ENCODE measurements at regions not wholly inside any gene's neighbourhood (a gene's known extent, or its start where the extent isn't known, plus 50 kb on each side); places are given as distances from the start of the nearest gene placed in this dataset.
"Not testable (repeated sequence)": the region's sequence is repeated elsewhere in the genome, so short reads cannot be mapped to it uniquely, and the experiment has no call there.

DNA sequence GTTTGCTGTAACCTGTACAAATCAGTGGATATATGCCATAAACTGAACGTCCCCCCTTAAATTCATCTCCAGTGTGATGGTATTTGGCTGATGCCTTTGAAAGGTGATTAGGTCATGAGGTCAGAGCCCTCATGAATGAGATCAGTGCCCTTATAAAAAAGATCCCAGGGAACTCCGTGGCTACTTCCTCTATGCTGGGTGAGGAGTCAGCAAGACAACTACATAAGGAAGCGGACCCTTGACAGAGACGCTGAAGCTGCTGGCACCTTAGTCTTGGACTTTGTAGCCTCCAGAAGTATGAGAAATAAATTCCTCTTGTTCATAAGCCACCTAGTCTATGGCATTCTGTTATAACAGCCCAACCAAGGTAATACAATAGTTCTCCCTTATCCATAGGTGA, 215.1 kb upstream of the ZNF608 start:
- no peak for TF ChIP-seq POLR2A (IDR thresholded peaks at IDR 0.05)
- TF ChIP-seq, protein P1, sequence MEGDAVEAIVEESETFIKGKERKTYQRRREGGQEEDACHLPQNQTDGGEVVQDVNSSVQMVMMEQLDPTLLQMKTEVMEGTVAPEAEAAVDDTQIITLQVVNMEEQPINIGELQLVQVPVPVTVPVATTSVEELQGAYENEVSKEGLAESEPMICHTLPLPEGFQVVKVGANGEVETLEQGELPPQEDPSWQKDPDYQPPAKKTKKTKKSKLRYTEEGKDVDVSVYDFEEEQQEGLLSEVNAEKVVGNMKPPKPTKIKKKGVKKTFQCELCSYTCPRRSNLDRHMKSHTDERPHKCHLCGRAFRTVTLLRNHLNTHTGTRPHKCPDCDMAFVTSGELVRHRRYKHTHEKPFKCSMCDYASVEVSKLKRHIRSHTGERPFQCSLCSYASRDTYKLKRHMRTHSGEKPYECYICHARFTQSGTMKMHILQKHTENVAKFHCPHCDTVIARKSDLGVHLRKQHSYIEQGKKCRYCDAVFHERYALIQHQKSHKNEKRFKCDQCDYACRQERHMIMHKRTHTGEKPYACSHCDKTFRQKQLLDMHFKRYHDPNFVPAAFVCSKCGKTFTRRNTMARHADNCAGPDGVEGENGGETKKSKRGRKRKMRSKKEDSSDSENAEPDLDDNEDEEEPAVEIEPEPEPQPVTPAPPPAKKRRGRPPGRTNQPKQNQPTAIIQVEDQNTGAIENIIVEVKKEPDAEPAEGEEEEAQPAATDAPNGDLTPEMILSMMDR (IDR thresholded peaks at IDR 0.05) = no peak

DNA sequence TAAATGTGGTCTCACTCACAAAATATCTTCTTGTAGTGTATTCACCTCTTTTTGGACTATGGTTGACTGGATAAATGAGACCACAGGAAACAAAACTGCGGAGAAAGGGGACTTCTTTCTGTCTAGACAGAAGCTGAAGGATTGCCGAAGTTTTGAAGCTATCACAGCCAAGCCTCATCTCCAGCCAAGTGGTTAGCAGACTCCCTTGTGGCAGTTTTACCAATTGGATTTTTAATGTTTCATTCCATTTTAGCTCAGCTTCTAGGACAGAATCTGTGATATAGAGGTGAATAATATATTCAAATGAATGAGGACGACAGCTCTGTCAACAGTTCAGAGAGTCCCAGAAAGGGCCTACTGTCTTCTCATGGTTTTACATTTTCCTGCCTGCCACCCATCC, 215.7 kb upstream of the ZNF608 start:
- Histone ChIP-seq H3K36me3 (replicated peaks in 1 of 2) (no peaks in the 10 kb centered on the region), H3K4me3 (no peak overlapping the region), H3K27ac (no peak overlapping the region), H3K9me3 (replicated peaks in 1 of 3) (no peaks in the 10 kb centered on the region), H3K4me1 (replicated peaks in 1 of 2) (no peaks in the 10 kb centered on the region), H3K27me3 (no peaks in the 10 kb centered on the region)
- DNase-seq = no peak
- 84 to 96% (median 93%) methylated on average over 3 of the region's 3 CpGs for WGBS, 4 donors
- TF ChIP-seq POLR2A (IDR thresholded peaks at IDR 0.05) = no peak
- TF ChIP-seq, protein P1 (IDR thresholded peaks at IDR 0.05) = no peak
- intact Hi-C loops (cut with DNase I) = no loop called here

More for the DNA sequence above, 215.1 kb upstream of the ZNF608 start:
- DNase-seq = peak in 1 of 7 donors; percentile 2
- no peak overlapping the region for H3K27ac ChIP-seq
- no peaks in the 10 kb centered on the region for H3K4me1 ChIP-seq (replicated peaks in 1 of 2)
- H3K27me3 ChIP-seq = no peaks in the 10 kb centered on the region
- H3K36me3 ChIP-seq (replicated peaks in 1 of 2) = no peaks in the 10 kb centered on the region
- H3K9me3 ChIP-seq (replicated peaks in 1 of 3) = no peaks in the 10 kb centered on the region
- intact Hi-C loops (cut with DNase I) = no loop called here
- WGBS, 4 donors = 69 to 78% (median 73%) methylated on average over 2 to 4 of the region's 4 CpGs
- no peak overlapping the region for H3K4me3 ChIP-seq

DNA sequence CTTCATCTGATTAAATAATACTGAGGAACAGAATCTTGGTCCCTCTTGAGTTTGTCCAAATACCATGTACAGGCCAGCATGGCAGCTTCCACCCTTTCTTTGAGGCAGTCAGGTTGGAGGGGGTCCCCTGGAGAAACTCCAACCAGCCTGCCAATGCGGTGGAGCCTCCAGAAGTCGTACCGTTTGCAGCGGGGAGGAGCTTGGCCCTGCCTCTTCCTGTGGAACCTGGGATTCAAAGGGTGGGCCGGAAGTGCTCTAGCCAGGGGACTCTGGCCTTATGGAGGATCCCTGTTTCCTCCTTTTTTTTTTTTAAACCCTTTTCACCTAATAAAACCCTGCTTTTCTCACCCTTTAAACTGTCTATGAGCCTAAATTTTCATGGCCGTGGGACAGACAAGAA, 216.3 kb upstream of the ZNF608 start:
- 82 to 94% (median 89%) methylated on average over 6 of the region's 6 CpGs for WGBS, 4 donors
- Histone ChIP-seq H3K36me3 (replicated peaks in 1 of 2) (no peaks in the 10 kb centered on the region), H3K4me3 (no peak overlapping the region), H3K9me3 (replicated peaks in 1 of 3) (no peaks in the 10 kb centered on the region), H3K4me1 (replicated peaks in 1 of 2) (no peaks in the 10 kb centered on the region), H3K27ac (no peak overlapping the region), H3K27me3 (no peaks in the 10 kb centered on the region)
- intact Hi-C loops (cut with DNase I) = no loop called here
- no peak for DNase-seq
- TF ChIP-seq, protein P1 (IDR thresholded peaks at IDR 0.05) = no peak
- TF ChIP-seq POLR2A (IDR thresholded peaks at IDR 0.05) = no peak

DNA sequence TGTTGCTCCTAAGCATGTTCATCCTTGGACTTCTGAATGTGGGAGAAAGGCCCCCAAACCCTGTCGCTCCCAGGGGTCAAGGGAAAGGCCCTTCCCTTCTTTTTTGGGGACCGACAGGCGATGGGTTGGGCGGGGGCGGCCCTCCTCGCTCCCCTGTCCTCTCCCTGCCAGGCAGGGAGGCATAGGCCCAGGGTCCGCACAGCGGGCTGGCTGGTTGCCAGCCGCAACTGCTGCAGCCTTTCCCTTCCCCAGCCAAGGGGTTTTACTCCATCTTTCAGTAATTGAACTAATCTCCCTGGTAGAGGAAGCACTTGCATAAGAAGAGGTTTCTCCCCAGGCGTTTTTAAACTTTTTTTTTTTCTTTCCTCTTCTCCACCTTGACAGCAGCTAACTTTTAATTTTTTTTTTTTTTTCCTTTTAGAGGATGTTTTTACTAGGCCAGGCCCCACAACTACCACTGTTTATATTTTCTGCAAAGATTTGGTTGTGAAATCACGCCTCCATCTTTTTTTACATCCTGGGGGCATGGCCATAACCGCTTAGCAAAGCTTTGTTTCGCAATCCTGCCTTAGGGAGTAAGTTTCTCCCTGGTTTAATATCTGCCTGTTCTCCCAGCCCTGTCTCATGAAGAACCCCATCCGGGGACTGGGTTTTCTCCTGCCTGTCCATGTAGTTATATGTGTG, 216.9 kb upstream of the ZNF608 start:
- H3K27ac ChIP-seq = no peak overlapping the region
- intact Hi-C loops (cut with DNase I) = no loop called here
- H3K36me3 ChIP-seq (replicated peaks in 1 of 2) = no peaks in the 10 kb centered on the region
- no peaks in the 10 kb centered on the region for H3K9me3 ChIP-seq (replicated peaks in 1 of 3)
- TF ChIP-seq, protein P1 (IDR thresholded peaks at IDR 0.05) = no peak
- no peak for TF ChIP-seq POLR2A (IDR thresholded peaks at IDR 0.05)
- H3K27me3 ChIP-seq = no peaks in the 10 kb centered on the region
- peak in 1 of 7 donors; percentile 2 for DNase-seq
- WGBS, 4 donors = 76 to 86% (median 81%) methylated on average over 14 of the region's 14 CpGs
- no peak overlapping the region for H3K4me3 ChIP-seq
- H3K4me1 ChIP-seq (replicated peaks in 1 of 2) = no peaks in the 10 kb centered on the region

DNA sequence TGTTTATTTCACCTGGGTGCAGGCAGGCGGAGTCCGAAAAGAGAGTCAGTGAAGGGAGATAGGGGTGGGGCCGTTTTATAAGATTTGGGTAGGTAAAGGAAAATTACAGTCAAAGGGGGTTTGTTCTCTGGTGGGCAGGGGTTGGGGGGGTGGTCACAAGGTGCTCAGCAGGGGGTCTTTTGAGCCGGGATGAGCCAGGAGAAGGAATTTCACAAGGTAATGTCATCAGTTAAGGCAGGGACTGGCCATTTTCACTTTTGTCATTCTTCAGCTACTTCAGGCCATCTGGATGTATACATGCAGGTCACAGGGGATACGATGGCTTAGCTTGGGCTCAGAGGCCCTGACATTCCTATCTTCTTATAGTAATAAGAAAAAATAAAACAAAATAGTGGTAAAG, 220.3 kb upstream of the ZNF608 start:
- intact Hi-C loops (cut with DNase I); H3K27me3 ChIP-seq; H3K4me3 ChIP-seq; H3K4me1 ChIP-seq (replicated peaks in 1 of 2); DNase-seq; H3K27ac ChIP-seq; H3K9me3 ChIP-seq (replicated peaks in 1 of 3); H3K36me3 ChIP-seq (replicated peaks in 1 of 2): not testable (repeated sequence)
- WGBS, 4 donors = 70 to 90% (median 82%) methylated on average over 5 of the region's 5 CpGs

DNA sequence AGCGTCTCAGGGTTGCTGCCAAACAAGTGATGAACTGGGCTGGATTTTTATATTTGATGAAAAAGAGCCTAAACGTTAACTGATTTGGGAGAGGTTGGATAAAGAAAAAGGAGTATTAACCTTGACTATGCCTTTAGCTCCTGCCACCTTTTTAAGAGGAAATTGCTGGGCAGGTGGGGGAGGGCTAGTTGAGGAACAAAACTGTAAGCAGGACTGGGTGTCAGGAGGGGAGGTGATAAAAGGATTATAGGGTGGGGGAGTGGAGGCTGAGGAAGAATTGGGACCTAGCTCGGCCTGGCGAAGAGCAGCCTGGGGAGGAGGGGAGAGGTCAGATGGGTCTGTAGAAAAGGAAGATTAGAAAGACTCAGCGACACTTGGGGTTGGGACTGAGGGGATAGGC, 223.9 kb upstream of the ZNF608 start:
- WGBS, 4 donors = 80 to 92% (median 85%) methylated on average over 5 of the region's 5 CpGs
- H3K9me3 ChIP-seq (replicated peaks in 1 of 3); H3K27me3 ChIP-seq; DNase-seq; H3K36me3 ChIP-seq (replicated peaks in 1 of 2); H3K4me1 ChIP-seq (replicated peaks in 1 of 2); intact Hi-C loops (cut with DNase I); H3K4me3 ChIP-seq; H3K27ac ChIP-seq: not testable (repeated sequence)
